NOMO-1 treated with DMSO at 0.1 percent for 48 hours (cell line): ENCODE measurements at regions not wholly inside any gene's neighbourhood (a gene's known extent, or its start where the extent isn't known, plus 50 kb on each side); places are given as distances from the start of the nearest gene placed in this dataset.

Source experiments
- DNase-seq: peaks from one replicate; lab custom pipeline; 2025; ENCODE audit not compliant: unreplicated experiment; lab: John Stamatoyannopoulos, UW

GRCh38 chr15:95918525-95918924 lies 412.0 kb upstream of the NR2F2 start:
- DNase-seq = no peak

- DNase-seq = no peak
Observed at GRCh38 chr15:95919460-95919859, 411.0 kb upstream of the NR2F2 start.

GRCh38 chr15:95921404-95921803 lies 409.1 kb upstream of the NR2F2 start:
- DNase-seq = no peak

GRCh38 chr15:95922431-95922830 lies 408.1 kb upstream of the NR2F2 start:
- DNase-seq = no peak

- DNase-seq = no peak
Observed at GRCh38 chr15:95923792-95924191, 406.7 kb upstream of the NR2F2 start.

GRCh38 chr15:95928822-95929221 lies 401.7 kb upstream of the NR2F2 start:
- no peak for DNase-seq

GRCh38 chr15:95929232-95929846 lies 401.2 kb upstream of the NR2F2 start:
- DNase-seq = peak; percentile 72

- no peak for DNase-seq
Observed at GRCh38 chr15:95930659-95931375, 399.7 kb upstream of the NR2F2 start.

GRCh38 chr15:95931619-95932018 lies 398.9 kb upstream of the NR2F2 start:
- no peak for DNase-seq

- no peak for DNase-seq
Observed at GRCh38 chr15:95932141-95932540, 398.4 kb upstream of the NR2F2 start.

- no peak for DNase-seq
Observed at GRCh38 chr15:95932676-95933075, 397.8 kb upstream of the NR2F2 start.

GRCh38 chr15:95935852-95936251 lies 394.6 kb upstream of the NR2F2 start:
- no peak for DNase-seq

GRCh38 chr15:95937128-95937528 lies 393.4 kb upstream of the NR2F2 start:
- peak; percentile 48 for DNase-seq

GRCh38 chr15:95940431-95940985 lies 390.0 kb upstream of the NR2F2 start:
- DNase-seq = no peak

- no peak for DNase-seq
Observed at GRCh38 chr15:95944193-95944592, 386.3 kb upstream of the NR2F2 start.

- no peak for DNase-seq
Observed at GRCh38 chr15:95944661-95945255, 385.7 kb upstream of the NR2F2 start.

GRCh38 chr15:95946241-95946640 lies 384.3 kb upstream of the NR2F2 start:
- DNase-seq = no peak

GRCh38 chr15:95946926-95947325 lies 383.6 kb upstream of the NR2F2 start:
- DNase-seq = no peak

GRCh38 chr15:95948411-95948810 lies 382.1 kb upstream of the NR2F2 start:
- no peak for DNase-seq

GRCh38 chr15:95953032-95953431 lies 377.5 kb upstream of the NR2F2 start:
- no peak for DNase-seq

GRCh38 chr15:95957861-95958260 lies 372.6 kb upstream of the NR2F2 start:
- DNase-seq = no peak

GRCh38 chr15:95958382-95958781 lies 372.1 kb upstream of the NR2F2 start:
- no peak for DNase-seq
